ENCODE measurements at regions not wholly inside any gene's neighbourhood (a gene's known extent, or its start where the extent isn't known, plus 50 kb on each side); places are given as distances from the start of the nearest gene placed in this dataset.

GRCh38 chr12:60995256-60995825 is 1264.9 kb upstream of the USP15 start:
- WGBS (ENCODE audit: insufficient coverage), result no CpG with 5 or more reads among the region's 1 CpG
- DNase-seq (ENCODE audit: low read depth in 4 of 6, low spot score in 6 of 6), result no peak
- Histone ChIP-seq H3K4me3 (ENCODE audit: low read depth, low read length) (no peak overlapping the region), H3K9me3 (ENCODE audit: control insufficient read depth, insufficient read depth, low read length) (no peaks in the 10 kb centered on the region), H3K27ac (ENCODE audit: low read depth, low read length) (no peak overlapping the region), H3K36me3 (ENCODE audit: control insufficient read depth, insufficient read depth, low read length) (no peaks in the 10 kb centered on the region), H3K27me3 (ENCODE audit: control insufficient read depth, insufficient read depth, low read length) (no peaks in the 10 kb centered on the region), H3K4me1 (ENCODE audit: control insufficient read depth, insufficient read depth, low read length) (no peaks in the 10 kb centered on the region)

GRCh38 chr12:60997869-60998378 is 1262.3 kb upstream of the USP15 start:
- WGBS (ENCODE audit: insufficient coverage), result no CpG with 5 or more reads among the region's 1 CpG
- H3K4me3 ChIP-seq (ENCODE audit: low read depth, low read length), result no peak overlapping the region
- H3K4me1 ChIP-seq (ENCODE audit: control insufficient read depth, insufficient read depth, low read length), result no peaks in the 10 kb centered on the region
- no peaks in the 10 kb centered on the region for H3K27me3 ChIP-seq (ENCODE audit: control insufficient read depth, insufficient read depth, low read length)
- DNase-seq (ENCODE audit: low read depth in 4 of 6, low spot score in 6 of 6), result peak in 2 of 6 donors; percentile 7 to 63
- H3K27ac ChIP-seq (ENCODE audit: low read depth, low read length), result no peak overlapping the region
- no peaks in the 10 kb centered on the region for H3K9me3 ChIP-seq (ENCODE audit: control insufficient read depth, insufficient read depth, low read length)
- H3K36me3 ChIP-seq (ENCODE audit: control insufficient read depth, insufficient read depth, low read length), result no peaks in the 10 kb centered on the region

GRCh38 chr12:61009192-61009591 is 1251.0 kb upstream of the USP15 start:
- no peak for DNase-seq (ENCODE audit: low read depth in 4 of 6, low spot score in 6 of 6)
- Histone ChIP-seq H3K27me3 (ENCODE audit: control insufficient read depth, insufficient read depth, low read length) (no peaks in the 10 kb centered on the region), H3K9me3 (ENCODE audit: control insufficient read depth, insufficient read depth, low read length) (no peaks in the 10 kb centered on the region), H3K4me3 (ENCODE audit: low read depth, low read length) (no peak overlapping the region), H3K27ac (ENCODE audit: low read depth, low read length) (no peak overlapping the region), H3K4me1 (ENCODE audit: control insufficient read depth, insufficient read depth, low read length) (no peaks in the 10 kb centered on the region), H3K36me3 (ENCODE audit: control insufficient read depth, insufficient read depth, low read length) (no peaks in the 10 kb centered on the region)
- WGBS (ENCODE audit: insufficient coverage), result no CpG with 5 or more reads among the region's 2 CpGs

GRCh38 chr12:61011767-61012423 is 1248.3 kb upstream of the USP15 start:
- no peak overlapping the region for H3K27ac ChIP-seq (ENCODE audit: low read depth, low read length)
- DNase-seq (ENCODE audit: low read depth in 4 of 6, low spot score in 6 of 6), result no peak
- no peaks in the 10 kb centered on the region for H3K9me3 ChIP-seq (ENCODE audit: control insufficient read depth, insufficient read depth, low read length)
- no peaks in the 10 kb centered on the region for H3K4me1 ChIP-seq (ENCODE audit: control insufficient read depth, insufficient read depth, low read length)
- H3K36me3 ChIP-seq (ENCODE audit: control insufficient read depth, insufficient read depth, low read length), result no peaks in the 10 kb centered on the region
- no peaks in the 10 kb centered on the region for H3K27me3 ChIP-seq (ENCODE audit: control insufficient read depth, insufficient read depth, low read length)
- no CpG with 5 or more reads among the region's 2 CpGs for WGBS (ENCODE audit: insufficient coverage)
- no peak overlapping the region for H3K4me3 ChIP-seq (ENCODE audit: low read depth, low read length)

- Histone ChIP-seq H3K27ac (ENCODE audit: low read depth, low read length) (no peak overlapping the region), H3K4me3 (ENCODE audit: low read depth, low read length) (no peak overlapping the region), H3K9me3 (ENCODE audit: control insufficient read depth, insufficient read depth, low read length) (no peaks in the 10 kb centered on the region), H3K36me3 (ENCODE audit: control insufficient read depth, insufficient read depth, low read length) (no peaks in the 10 kb centered on the region), H3K4me1 (ENCODE audit: control insufficient read depth, insufficient read depth, low read length) (no peaks in the 10 kb centered on the region), H3K27me3 (ENCODE audit: control insufficient read depth, insufficient read depth, low read length) (no peaks in the 10 kb centered on the region)
- DNase-seq (ENCODE audit: low read depth in 4 of 6, low spot score in 6 of 6), result no peak
Measured at GRCh38 chr12:61018571-61018970, 1241.6 kb upstream of the USP15 start.

- Histone ChIP-seq H3K27me3 (ENCODE audit: control insufficient read depth, insufficient read depth, low read length) (no peaks in the 10 kb centered on the region), H3K36me3 (ENCODE audit: control insufficient read depth, insufficient read depth, low read length) (no peaks in the 10 kb centered on the region), H3K27ac (ENCODE audit: low read depth, low read length) (no peak overlapping the region), H3K4me3 (ENCODE audit: low read depth, low read length) (no peak overlapping the region), H3K9me3 (ENCODE audit: control insufficient read depth, insufficient read depth, low read length) (peaks cover 2% of the 10 kb centered on the region), H3K4me1 (ENCODE audit: control insufficient read depth, insufficient read depth, low read length) (no peaks in the 10 kb centered on the region)
- WGBS (ENCODE audit: insufficient coverage), result 87% methylated on average over 12 of the region's 15 CpGs
- DNase-seq (ENCODE audit: low read depth in 4 of 6, low spot score in 6 of 6), result no peak
Measured at GRCh38 chr12:61023231-61023630, 1237.0 kb upstream of the USP15 start.

GRCh38 chr12:61029516-61029915 is 1230.7 kb upstream of the USP15 start:
- WGBS (ENCODE audit: insufficient coverage), result 100% methylated on average over 1 of the region's 1 CpG
- no peaks in the 10 kb centered on the region for H3K9me3 ChIP-seq (ENCODE audit: control insufficient read depth, insufficient read depth, low read length)
- H3K27ac ChIP-seq (ENCODE audit: low read depth, low read length), result no peak overlapping the region

GRCh38 chr12:61037792-61038191 is 1222.4 kb upstream of the USP15 start:
- Histone ChIP-seq H3K27me3 (ENCODE audit: control insufficient read depth, insufficient read depth, low read length) (no peaks in the 10 kb centered on the region), H3K4me3 (ENCODE audit: low read depth, low read length) (no peak overlapping the region), H3K27ac (ENCODE audit: low read depth, low read length) (no peak overlapping the region), H3K4me1 (ENCODE audit: control insufficient read depth, insufficient read depth, low read length) (no peaks in the 10 kb centered on the region), H3K36me3 (ENCODE audit: control insufficient read depth, insufficient read depth, low read length) (no peaks in the 10 kb centered on the region), H3K9me3 (ENCODE audit: control insufficient read depth, insufficient read depth, low read length) (no peaks in the 10 kb centered on the region)
- WGBS (ENCODE audit: insufficient coverage), result no CpG with 5 or more reads among the region's 1 CpG
- DNase-seq (ENCODE audit: low read depth in 4 of 6, low spot score in 6 of 6), result no peak

More at GRCh38 chr12:61029516-61029915, 1230.7 kb upstream of the USP15 start:
- Histone ChIP-seq H3K27me3 (ENCODE audit: control insufficient read depth, insufficient read depth, low read length) (no peaks in the 10 kb centered on the region), H3K4me3 (ENCODE audit: low read depth, low read length) (no peak overlapping the region), H3K4me1 (ENCODE audit: control insufficient read depth, insufficient read depth, low read length) (no peaks in the 10 kb centered on the region), H3K36me3 (ENCODE audit: control insufficient read depth, insufficient read depth, low read length) (no peaks in the 10 kb centered on the region)
- DNase-seq (ENCODE audit: low read depth in 4 of 6, low spot score in 6 of 6), result no peak

- H3K4me1 ChIP-seq (ENCODE audit: control insufficient read depth, insufficient read depth, low read length), result no peaks in the 10 kb centered on the region
- no peak for DNase-seq (ENCODE audit: low read depth in 4 of 6, low spot score in 6 of 6)
- H3K27ac ChIP-seq (ENCODE audit: low read depth, low read length), result no peak overlapping the region
- WGBS (ENCODE audit: insufficient coverage), result no CpG with 5 or more reads among the region's 3 CpGs
- no peaks in the 10 kb centered on the region for H3K27me3 ChIP-seq (ENCODE audit: control insufficient read depth, insufficient read depth, low read length)
- H3K36me3 ChIP-seq (ENCODE audit: control insufficient read depth, insufficient read depth, low read length), result no peaks in the 10 kb centered on the region
- H3K9me3 ChIP-seq (ENCODE audit: control insufficient read depth, insufficient read depth, low read length), result no peaks in the 10 kb centered on the region
- H3K4me3 ChIP-seq (ENCODE audit: low read depth, low read length), result no peak overlapping the region
Measured at GRCh38 chr12:61043838-61044237, 1216.4 kb upstream of the USP15 start.

- Histone ChIP-seq H3K27me3 (ENCODE audit: control insufficient read depth, insufficient read depth, low read length) (no peaks in the 10 kb centered on the region), H3K36me3 (ENCODE audit: control insufficient read depth, insufficient read depth, low read length) (no peaks in the 10 kb centered on the region), H3K4me3 (ENCODE audit: low read depth, low read length) (no peak overlapping the region), H3K4me1 (ENCODE audit: control insufficient read depth, insufficient read depth, low read length) (no peaks in the 10 kb centered on the region), H3K9me3 (ENCODE audit: control insufficient read depth, insufficient read depth, low read length) (no peaks in the 10 kb centered on the region), H3K27ac (ENCODE audit: low read depth, low read length) (no peak overlapping the region)
- whole genome bisulfite sequencing (ENCODE audit: insufficient coverage), result no CpG with 5 or more reads among the region's 3 CpGs
- no peak for DNase-seq (ENCODE audit: low read depth in 4 of 6, low spot score in 6 of 6)
Measured at GRCh38 chr12:61044766-61045165, 1215.4 kb upstream of the USP15 start.
